Upper lobe of left lung (tissue), 6 donors: ENCODE measurements at regions not wholly inside any gene's neighbourhood (a gene's known extent, or its start where the extent isn't known, plus 50 kb on each side); places are given as distances from the start of the nearest gene placed in this dataset.

ENCODE experiments used
- ATAC-seq, 2 donors: fragments of 200-7000 bp; cut with Tn5 transposase; one replicate each; pipeline ENCODE4 v1.9.1; 2022; ENCODE audit warnings: mild to moderate bottlenecking in 2 of 2, moderate library complexity in 2 of 2; ENCODE audit not compliant: low FRiP score in 2 of 2
- DNase-seq, 2 donors: peaks; one replicate each; pipeline ENCODE4 v3.0.0-alpha.2; 2019 to 2020
- H3K27ac ChIP-seq, 4 donors: fragments of 200-600 bp; sonication (generic); one replicate each; pipeline ENCODE4 v1.5.1; 2016 to 2019
- H3K27me3 ChIP-seq, 4 donors: fragments of 200-600 bp; sonication (generic); one replicate each; pipeline ENCODE4 v1.5.1; 2017 to 2019
- H3K36me3 ChIP-seq, 4 donors: fragments of 200-600 bp; sonication (generic); one replicate each; pipeline ENCODE4 v1.5.1; 2016 to 2019
- H3K4me1 ChIP-seq, 4 donors: fragments of 200-600 bp; sonication (generic); one replicate each; pipeline ENCODE4 v1.5.1; 2018 to 2019
- H3K4me3 ChIP-seq, 4 donors: fragments of 200-600 bp; sonication (generic); one replicate each; pipeline ENCODE4 v1.5.1; 2017 to 2019; ENCODE audit warnings: mild to moderate bottlenecking in 2 of 4, moderate library complexity in 1 of 4
- H3K9me3 ChIP-seq, 4 donors: fragments of 200-600 bp; sonication (generic); one replicate each; pipeline ENCODE4 v1.5.1; 2018 to 2019
- CTCF ChIP-seq, 6 experiments: fragments of 450-650 bp in 4 of 6; fragments of 200-600 bp in 2 of 6; sonication (generic) in 2 of 6; IDR thresholded peaks; one replicate each; pipeline ENCODE4 v1.5.1; 2016 to 2019; ENCODE audit warnings: antibody characterized with exemption in 6 of 6
- EP300 ChIP-seq, 4 donors: sonication (generic); formaldehyde crosslinking; IDR thresholded peaks; one replicate each; pipeline ENCODE4 v1.5.1; 2017; ENCODE audit warnings: antibody characterized with exemption in 4 of 4, control low read depth in 2 of 4
- POLR2A ChIP-seq, 4 donors: fragments of 450-650 bp; IDR thresholded peaks; one replicate each; pipeline ENCODE4 v1.5.1; 2016 to 2017; ENCODE audit warnings: antibody characterized with exemption in 4 of 4, mild to moderate bottlenecking in 2 of 4
- POLR2AphosphoS5 ChIP-seq, 2 donors: sonication (generic); formaldehyde crosslinking; IDR thresholded peaks; one replicate each; pipeline ENCODE4 v1.5.1; 2017; ENCODE audit warnings: antibody characterized with exemption in 2 of 2
- WGBS, 2 donors: methylation state at CpG; one replicate each; pipeline ENCODE4 v1.1.5; 2017 to 2018; 5-methylcytosine and 5-hydroxymethylcytosine counted together
- donor health status: DM: no; HTN: no; CAD: no; lungs with moderate emphysema.
- donor health status: DM: no; HTN: yes; CAD: no; lungs with severe emphysema.

- Histone ChIP-seq H3K27ac (no peak overlapping the region), H3K36me3 (no peaks in the 10 kb centered on the region), H3K27me3 (no peaks in the 10 kb centered on the region), H3K9me3 (no peaks in the 10 kb centered on the region), H3K4me3 (no peak overlapping the region), H3K4me1 (no peaks in the 10 kb centered on the region)
- ATAC-seq (no peak), DNase-seq (no peak)
- TF ChIP-seq POLR2A (IDR thresholded peaks at IDR 0.05) (no peak), CTCF (IDR thresholded peaks at IDR 0.05) (no peak), EP300 (IDR thresholded peaks at IDR 0.05) (no peak), POLR2AphosphoS5 (IDR thresholded peaks at IDR 0.05) (no peak)
- WGBS, 2 donors, result 82 to 85% methylated on average over 3 of the region's 3 CpGs
These were observed 129.0 kb upstream of the THRB start for GRCh38 chr3:24623657-24624056.

GRCh38 chr3:24624938-24625681, 130.5 kb upstream of the THRB start:
- DNase-seq (no peak), ATAC-seq (no peak)
- no peaks in the 10 kb centered on the region for H3K36me3 ChIP-seq
- H3K9me3 ChIP-seq, result no peaks in the 10 kb centered on the region
- H3K27ac ChIP-seq, result no peak overlapping the region
- H3K4me3 ChIP-seq, result no peak overlapping the region
- no peaks in the 10 kb centered on the region for H3K4me1 ChIP-seq
- TF ChIP-seq EP300 (IDR thresholded peaks at IDR 0.05) (no peak), POLR2AphosphoS5 (IDR thresholded peaks at IDR 0.05) (no peak), POLR2A (IDR thresholded peaks at IDR 0.05) (no peak), CTCF (IDR thresholded peaks at IDR 0.05) (no peak)
- H3K27me3 ChIP-seq, result no peaks in the 10 kb centered on the region
- 49 to 66% methylated on average over 2 of the region's 2 CpGs for WGBS, 2 donors

- H3K4me1 ChIP-seq, result no peaks in the 10 kb centered on the region
- WGBS, 2 donors, result 83 to 97% methylated on average over 4 of the region's 4 CpGs
- DNase-seq (no peak), ATAC-seq (no peak)
- no peak overlapping the region for H3K27ac ChIP-seq
- H3K9me3 ChIP-seq, result no peaks in the 10 kb centered on the region
- TF ChIP-seq POLR2AphosphoS5 (IDR thresholded peaks at IDR 0.05) (no peak), EP300 (IDR thresholded peaks at IDR 0.05) (no peak), POLR2A (IDR thresholded peaks at IDR 0.05) (no peak), CTCF (IDR thresholded peaks at IDR 0.05) (no peak)
- no peaks in the 10 kb centered on the region for H3K27me3 ChIP-seq
- no peaks in the 10 kb centered on the region for H3K36me3 ChIP-seq
- H3K4me3 ChIP-seq, result no peak overlapping the region
These were observed 134.0 kb upstream of the THRB start for GRCh38 chr3:24628523-24629258.

GRCh38 chr3:24631481-24631880, 136.8 kb upstream of the THRB start:
- Histone ChIP-seq H3K9me3 (no peaks in the 10 kb centered on the region), H3K4me1 (no peaks in the 10 kb centered on the region), H3K36me3 (no peaks in the 10 kb centered on the region), H3K4me3 (no peak overlapping the region), H3K27ac (no peak overlapping the region), H3K27me3 (no peaks in the 10 kb centered on the region)
- TF ChIP-seq EP300 (IDR thresholded peaks at IDR 0.05), result no peak
- no peak for TF ChIP-seq POLR2A (IDR thresholded peaks at IDR 0.05)
- TF ChIP-seq CTCF (IDR thresholded peaks at IDR 0.05), result no peak
- no peak for TF ChIP-seq POLR2AphosphoS5 (IDR thresholded peaks at IDR 0.05)
- DNase-seq (no peak), ATAC-seq (no peak)
